ENCODE measurements at regions not wholly inside any gene's neighbourhood (a gene's known extent, or its start where the extent isn't known, plus 50 kb on each side); places are given as distances from the start of the nearest gene placed in this dataset.

DNA sequence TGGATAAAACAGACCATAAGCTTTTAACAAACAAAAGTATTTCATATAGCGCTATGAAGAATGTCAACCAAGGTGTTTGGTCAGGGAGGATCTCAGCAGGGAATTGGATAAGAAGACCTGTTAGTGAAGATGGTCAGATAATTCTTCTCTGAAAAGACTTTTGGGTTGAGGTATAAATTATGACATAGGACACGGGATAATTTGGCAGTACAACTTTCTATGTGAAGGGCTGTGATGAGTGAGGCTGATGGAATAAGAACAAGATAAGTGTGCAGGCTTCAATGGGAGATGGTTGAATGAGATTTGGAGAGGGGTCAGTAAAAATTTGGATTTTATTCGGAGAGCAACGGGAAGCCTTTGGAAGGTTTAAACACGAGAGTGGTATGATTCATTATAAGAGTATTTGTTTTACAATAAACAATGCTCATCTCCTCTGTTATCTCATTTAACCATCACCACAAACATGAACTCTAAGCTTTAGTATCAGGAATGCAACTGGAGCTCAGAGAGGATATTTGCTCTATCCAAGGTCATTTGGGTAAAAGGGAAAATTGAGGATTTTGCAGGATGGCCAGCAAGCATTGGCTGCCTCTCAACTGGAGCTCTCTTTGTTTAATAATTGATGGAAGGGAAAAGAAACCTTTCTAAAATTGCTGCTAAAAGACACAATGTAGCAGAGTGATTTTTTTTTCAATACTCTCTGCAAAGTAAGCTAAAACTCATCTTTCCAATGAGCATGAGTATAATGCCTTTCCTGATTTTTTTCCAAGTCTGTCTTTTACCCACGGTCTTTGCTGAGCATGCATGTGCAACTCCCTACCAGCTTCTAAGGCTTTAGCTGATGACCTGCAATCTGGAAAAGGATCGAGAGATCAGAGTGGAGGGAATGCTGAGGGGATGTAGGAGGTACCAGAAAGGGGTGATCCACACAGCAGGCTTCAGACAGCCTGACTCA lies 534.0 kb downstream of the CBLN4 start:
- TF ChIP-seq CTCF (IDR thresholded peaks at IDR 0.05), result no peak
- no peak for TF ChIP-seq POLR2A (IDR thresholded peaks at IDR 0.05)
